ENCODE measurements at regions not wholly inside any gene's neighbourhood (a gene's known extent, or its start where the extent isn't known, plus 50 kb on each side); places are given as distances from the start of the nearest gene placed in this dataset.

DNA sequence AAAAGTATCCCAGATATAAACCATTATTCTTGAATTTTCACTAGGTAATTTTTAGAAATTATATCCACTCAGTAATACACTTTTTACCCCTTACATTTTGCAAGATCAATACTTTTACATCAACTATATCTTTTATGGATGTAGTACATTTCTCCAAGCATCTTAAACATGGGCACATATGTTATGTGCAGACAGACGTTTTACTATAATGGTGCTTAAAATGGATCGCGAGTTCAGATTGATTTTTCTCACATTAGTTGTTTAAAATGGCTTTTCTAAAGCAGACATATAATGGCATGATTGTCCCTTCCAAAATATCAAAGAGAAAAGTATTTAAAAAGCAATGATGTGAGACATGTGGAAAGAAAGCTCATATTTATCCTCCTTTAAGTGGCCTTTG lies 786.1 kb downstream of the PDHA2 start:
- H2AFZ ChIP-seq (ENCODE audit: low read length), result no peak overlapping the region
- H4K91ac ChIP-seq (ENCODE audit: low read depth, low read length, poor library complexity), result no peak overlapping the region
- H3K4ac ChIP-seq (ENCODE audit: low read length), result no peak overlapping the region
- H3K27me3 ChIP-seq (ENCODE audit: control insufficient read depth in 3 of 3, insufficient read depth in 3 of 3, low read depth in 1 of 3, low read length in 3 of 3), result no peaks in the 10 kb centered on the region
- no peak overlapping the region for H4K8ac ChIP-seq (ENCODE audit: low read depth, low read length)
- no peak overlapping the region for H3K23ac ChIP-seq (ENCODE audit: low read depth, low read length, poor library complexity)
- no peaks in the 10 kb centered on the region for H3K9me3 ChIP-seq (replicated peaks in 1 of 2; ENCODE audit: control insufficient read depth in 2 of 2, insufficient read depth in 1 of 2, low read depth in 1 of 2, low read length in 2 of 2)
- no peak overlapping the region for H2AK5ac ChIP-seq (ENCODE audit: low read depth, low read length)
- no peak overlapping the region for H3K18ac ChIP-seq (ENCODE audit: low read length)
- WGBS, 2 donors (ENCODE audit: extremely low coverage in 2 of 2, insufficient read length in 2 of 2, insufficient replicate concordance in 1 of 2), result no CpG with 5 or more reads among the region's 3 CpGs
- H2BK12ac ChIP-seq (ENCODE audit: low read length), result no peak overlapping the region
- no peak for DNase-seq (ENCODE audit: low spot score)
- no peak overlapping the region for H3K4me3 ChIP-seq (ENCODE audit: low read length in 2 of 2)
- no peak overlapping the region for H2BK120ac ChIP-seq (ENCODE audit: low read depth, low read length)
- peaks cover 1 to 2% of the 10 kb centered on the region in 2 donors for H3K4me1 ChIP-seq (ENCODE audit: control insufficient read depth in 2 of 2, insufficient read depth in 1 of 2, low read depth in 1 of 2, low read length in 2 of 2)
- H2BK5ac ChIP-seq (ENCODE audit: low read length), result no peak overlapping the region
- H2BK15ac ChIP-seq (ENCODE audit: low read length), result no peak overlapping the region
- no peak overlapping the region for H3K14ac ChIP-seq (ENCODE audit: low read length)
- H3K79me1 ChIP-seq (ENCODE audit: low read depth, low read length), result no peaks in the 10 kb centered on the region
- no peak overlapping the region for H3K27ac ChIP-seq (replicated peaks; ENCODE audit: low read length)
- no peaks in the 10 kb centered on the region for H3K36me3 ChIP-seq (replicated peaks in 1 of 2; ENCODE audit: control insufficient read depth in 2 of 2, insufficient read depth in 2 of 2, low read length in 2 of 2)
- H3K4me2 ChIP-seq (ENCODE audit: insufficient read depth, low read length, poor library complexity, severe bottlenecking), result no peak overlapping the region
- no peak overlapping the region for H3K9ac ChIP-seq (ENCODE audit: low read depth, low read length, poor library complexity)

DNA sequence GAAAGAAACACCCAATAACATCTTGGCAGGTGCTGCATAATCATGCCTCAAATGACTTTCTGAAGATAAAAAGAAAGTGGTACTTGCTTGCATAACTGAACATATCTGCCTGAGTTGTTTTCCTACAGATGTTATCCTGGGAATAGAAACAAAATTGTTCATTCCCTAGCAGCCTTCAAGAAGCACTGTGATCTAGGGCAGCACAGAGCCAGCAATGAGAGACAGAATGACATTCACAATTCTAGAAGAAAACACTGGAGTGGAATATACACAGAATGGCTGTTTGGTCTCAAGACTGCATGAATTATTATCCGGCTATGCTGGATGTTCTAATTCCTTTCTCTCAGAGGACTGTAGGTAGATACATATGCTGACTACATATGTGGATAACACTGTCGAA lies 790.9 kb downstream of the PDHA2 start:
- Histone ChIP-seq H3K4me3 (ENCODE audit: low read length in 2 of 2) (no peak overlapping the region), H3K23ac (ENCODE audit: low read depth, low read length, poor library complexity) (no peak overlapping the region), H3K9ac (ENCODE audit: low read depth, low read length, poor library complexity) (no peak overlapping the region), H2BK15ac (ENCODE audit: low read length) (no peak overlapping the region), H2AFZ (ENCODE audit: low read length) (no peak overlapping the region), H3K27ac (replicated peaks; ENCODE audit: low read length) (no peak overlapping the region), H3K4ac (ENCODE audit: low read length) (no peak overlapping the region), H3K27me3 (ENCODE audit: control insufficient read depth in 3 of 3, insufficient read depth in 3 of 3, low read depth in 1 of 3, low read length in 3 of 3) (no peaks in the 10 kb centered on the region), H2AK5ac (ENCODE audit: low read depth, low read length) (no peak overlapping the region), H4K91ac (ENCODE audit: low read depth, low read length, poor library complexity) (no peak overlapping the region), H3K4me1 (ENCODE audit: control insufficient read depth in 2 of 2, insufficient read depth in 1 of 2, low read depth in 1 of 2, low read length in 2 of 2) (peaks cover 0 to 2% of the 10 kb centered on the region in 2 donors), H3K79me1 (ENCODE audit: low read depth, low read length) (no peaks in the 10 kb centered on the region), H3K4me2 (ENCODE audit: insufficient read depth, low read length, poor library complexity, severe bottlenecking) (no peak overlapping the region), H3K18ac (ENCODE audit: low read length) (no peak overlapping the region), H2BK120ac (ENCODE audit: low read depth, low read length) (no peak overlapping the region), H3K14ac (ENCODE audit: low read length) (no peak overlapping the region), H3K36me3 (replicated peaks in 1 of 2; ENCODE audit: control insufficient read depth in 2 of 2, insufficient read depth in 2 of 2, low read length in 2 of 2) (no peaks in the 10 kb centered on the region), H3K9me3 (replicated peaks in 1 of 2; ENCODE audit: control insufficient read depth in 2 of 2, insufficient read depth in 1 of 2, low read depth in 1 of 2, low read length in 2 of 2) (no peaks in the 10 kb centered on the region), H4K8ac (ENCODE audit: low read depth, low read length) (no peak overlapping the region), H2BK12ac (ENCODE audit: low read length) (no peak overlapping the region), H2BK5ac (ENCODE audit: low read length) (no peak overlapping the region)
- no CpG with 5 or more reads among the region's 2 CpGs for WGBS, 2 donors (ENCODE audit: extremely low coverage in 2 of 2, insufficient read length in 2 of 2, insufficient replicate concordance in 1 of 2)
- DNase-seq (ENCODE audit: low spot score), result no peak

DNA sequence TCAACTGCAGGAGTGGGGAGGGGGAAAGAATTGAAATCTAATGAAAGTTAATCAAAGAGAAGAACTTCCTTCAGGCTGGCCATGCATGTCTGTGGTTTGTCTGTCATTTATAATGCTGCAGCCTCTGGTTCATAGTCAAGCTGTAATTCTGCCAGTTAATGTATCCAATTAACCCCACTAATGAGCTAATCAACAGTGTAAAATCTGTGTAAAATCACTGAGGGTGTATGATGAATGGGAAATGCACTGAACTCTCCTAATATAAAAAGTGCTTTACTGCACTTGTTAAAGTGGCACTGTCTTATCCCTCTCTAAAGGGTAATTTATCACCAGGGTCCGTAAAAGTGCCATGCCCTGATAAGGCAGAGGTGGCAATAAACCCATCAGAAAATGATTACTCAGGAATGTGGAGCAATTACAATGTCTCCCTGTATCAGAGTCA lies 798.1 kb downstream of the PDHA2 start:
- no peak overlapping the region for H3K14ac ChIP-seq (ENCODE audit: low read length)
- no peak overlapping the region for H4K8ac ChIP-seq (ENCODE audit: low read depth, low read length)
- H2BK120ac ChIP-seq (ENCODE audit: low read depth, low read length), result no peak overlapping the region
- H3K4me2 ChIP-seq (ENCODE audit: insufficient read depth, low read length, poor library complexity, severe bottlenecking), result no peak overlapping the region
- H3K27me3 ChIP-seq (ENCODE audit: control insufficient read depth in 3 of 3, insufficient read depth in 3 of 3, low read depth in 1 of 3, low read length in 3 of 3), result no peaks in the 10 kb centered on the region
- no peak overlapping the region for H3K18ac ChIP-seq (ENCODE audit: low read length)
- no CpG with 5 or more reads among the region's 1 CpG for WGBS, 2 donors (ENCODE audit: extremely low coverage in 2 of 2, insufficient read length in 2 of 2, insufficient replicate concordance in 1 of 2)
- no peak overlapping the region for H4K91ac ChIP-seq (ENCODE audit: low read depth, low read length, poor library complexity)
- no peak overlapping the region for H3K4ac ChIP-seq (ENCODE audit: low read length)
- peaks cover 1% of the 10 kb centered on the region for H3K79me1 ChIP-seq (ENCODE audit: low read depth, low read length)
- no peak overlapping the region for H2BK12ac ChIP-seq (ENCODE audit: low read length)
- no peak overlapping the region for H2BK15ac ChIP-seq (ENCODE audit: low read length)
- H3K4me1 ChIP-seq (ENCODE audit: control insufficient read depth in 2 of 2, insufficient read depth in 1 of 2, low read depth in 1 of 2, low read length in 2 of 2), result peaks cover 3 to 5% of the 10 kb centered on the region in 2 donors
- no peak overlapping the region for H2BK5ac ChIP-seq (ENCODE audit: low read length)
- H2AK5ac ChIP-seq (ENCODE audit: low read depth, low read length), result no peak overlapping the region
- H3K23ac ChIP-seq (ENCODE audit: low read depth, low read length, poor library complexity), result no peak overlapping the region
- no peak overlapping the region for H3K27ac ChIP-seq (replicated peaks; ENCODE audit: low read length)
- H3K36me3 ChIP-seq (replicated peaks in 1 of 2; ENCODE audit: control insufficient read depth in 2 of 2, insufficient read depth in 2 of 2, low read length in 2 of 2), result no peaks in the 10 kb centered on the region
- H3K4me3 ChIP-seq (ENCODE audit: low read length in 2 of 2), result no peak overlapping the region
- no peaks in the 10 kb centered on the region for H3K9me3 ChIP-seq (replicated peaks in 1 of 2; ENCODE audit: control insufficient read depth in 2 of 2, insufficient read depth in 1 of 2, low read depth in 1 of 2, low read length in 2 of 2)
- H3K9ac ChIP-seq (ENCODE audit: low read depth, low read length, poor library complexity), result no peak overlapping the region
- no peak overlapping the region for H2AFZ ChIP-seq (ENCODE audit: low read length)
- no peak for DNase-seq (ENCODE audit: low spot score)

DNA sequence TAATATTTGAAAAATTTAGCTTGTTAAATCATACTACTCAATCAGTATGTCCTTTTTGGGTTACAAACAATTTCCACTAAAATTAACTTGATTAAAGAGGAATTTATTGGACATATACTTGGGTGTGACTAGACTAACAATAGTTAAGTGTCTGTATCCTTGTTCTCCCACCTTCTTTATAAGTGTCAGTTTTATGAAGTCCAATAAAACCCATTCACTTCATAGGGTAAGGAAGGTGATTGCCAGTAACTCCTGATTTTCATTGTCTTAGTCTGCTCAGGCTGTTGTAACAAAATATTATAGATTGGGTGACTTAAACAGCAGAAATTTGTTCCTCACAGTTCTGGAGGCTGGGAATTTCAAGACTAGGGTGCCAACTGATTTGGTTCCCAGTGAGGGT lies 800.0 kb downstream of the PDHA2 start:
- no peak overlapping the region for H2AK5ac ChIP-seq (ENCODE audit: low read depth, low read length)
- H3K27me3 ChIP-seq (ENCODE audit: control insufficient read depth in 3 of 3, insufficient read depth in 3 of 3, low read depth in 1 of 3, low read length in 3 of 3), result no peaks in the 10 kb centered on the region
- no peak overlapping the region for H3K27ac ChIP-seq (replicated peaks; ENCODE audit: low read length)
- no peak overlapping the region for H4K91ac ChIP-seq (ENCODE audit: low read depth, low read length, poor library complexity)
- no peak overlapping the region for H2BK15ac ChIP-seq (ENCODE audit: low read length)
- no peak overlapping the region for H3K4ac ChIP-seq (ENCODE audit: low read length)
- no peak overlapping the region for H2BK5ac ChIP-seq (ENCODE audit: low read length)
- no peak overlapping the region for H3K23ac ChIP-seq (ENCODE audit: low read depth, low read length, poor library complexity)
- H3K9ac ChIP-seq (ENCODE audit: low read depth, low read length, poor library complexity), result no peak overlapping the region
- no peaks in the 10 kb centered on the region for H3K9me3 ChIP-seq (replicated peaks in 1 of 2; ENCODE audit: control insufficient read depth in 2 of 2, insufficient read depth in 1 of 2, low read depth in 1 of 2, low read length in 2 of 2)
- H2BK12ac ChIP-seq (ENCODE audit: low read length), result no peak overlapping the region
- DNase-seq (ENCODE audit: low spot score), result no peak
- no peak overlapping the region for H3K4me2 ChIP-seq (ENCODE audit: insufficient read depth, low read length, poor library complexity, severe bottlenecking)
- H4K8ac ChIP-seq (ENCODE audit: low read depth, low read length), result no peak overlapping the region
- H3K4me1 ChIP-seq (ENCODE audit: control insufficient read depth in 2 of 2, insufficient read depth in 1 of 2, low read depth in 1 of 2, low read length in 2 of 2), result peaks cover 3 to 5% of the 10 kb centered on the region in 2 donors
- H3K14ac ChIP-seq (ENCODE audit: low read length), result no peak overlapping the region
- peaks cover 1% of the 10 kb centered on the region for H3K79me1 ChIP-seq (ENCODE audit: low read depth, low read length)
- no peak overlapping the region for H3K4me3 ChIP-seq (ENCODE audit: low read length in 2 of 2)
- no peaks in the 10 kb centered on the region for H3K36me3 ChIP-seq (replicated peaks in 1 of 2; ENCODE audit: control insufficient read depth in 2 of 2, insufficient read depth in 2 of 2, low read length in 2 of 2)
- H2BK120ac ChIP-seq (ENCODE audit: low read depth, low read length), result no peak overlapping the region
- H2AFZ ChIP-seq (ENCODE audit: low read length), result no peak overlapping the region
- no peak overlapping the region for H3K18ac ChIP-seq (ENCODE audit: low read length)
